RWPE2 (cell line): ENCODE measurements at regions not wholly inside any gene's neighbourhood (a gene's known extent, or its start where the extent isn't known, plus 50 kb on each side); places are given as distances from the start of the nearest gene placed in this dataset.

Experiments used
- ATAC-seq: fragments of 200-7000 bp; cut with Tn5 transposase; 3 replicates; pipeline ENCODE4 v1.9.1; 2021; ENCODE audit warnings: low read depth
- DNase-seq: peaks from one replicate; pipeline ENCODE4 v3.0.0-alpha.2; 2020; ENCODE audit warnings: low spot score
- H3K27ac ChIP-seq: fragments of 450-650 bp; 2 replicates; pipeline ENCODE4 v1.5.1; 2017; ENCODE audit warnings: mild to moderate bottlenecking; ENCODE audit not compliant: poor library complexity, severe bottlenecking
- H3K27me3 ChIP-seq: fragments of 250-450 bp; sonication (Bioruptor Pico); 2 replicates; pipeline ENCODE4 v1.5.1; 2021; ENCODE audit warnings: mild to moderate bottlenecking, moderate library complexity; ENCODE audit not compliant: insufficient read depth, poor library complexity, severe bottlenecking
- H3K36me3 ChIP-seq: fragments of 250-450 bp; sonication (Bioruptor Pico); 2 replicates; pipeline ENCODE4 v1.5.1; 2020; ENCODE audit warnings: low read depth, mild to moderate bottlenecking, moderate library complexity
- H3K4me1 ChIP-seq: fragments of 250-450 bp; sonication (Bioruptor Pico); 2 replicates; pipeline ENCODE4 v1.5.1; 2021; ENCODE audit warnings: mild to moderate bottlenecking, moderate library complexity; ENCODE audit not compliant: insufficient read depth, poor library complexity, severe bottlenecking
- H3K4me3 ChIP-seq: fragments of 250-450 bp; sonication (Bioruptor Pico); 2 replicates; pipeline ENCODE4 v1.5.1; 2021; ENCODE audit warnings: mild to moderate bottlenecking, moderate library complexity; ENCODE audit not compliant: severe bottlenecking
- H3K9me3 ChIP-seq: fragments of 250-450 bp; sonication (Bioruptor Pico); 2 replicates; pipeline ENCODE4 v1.5.1; 2021; ENCODE audit warnings: mild to moderate bottlenecking, moderate library complexity; ENCODE audit not compliant: severe bottlenecking
- CTCF ChIP-seq: fragments of 450-650 bp; IDR thresholded peaks from one replicate; pipeline ENCODE4 v1.5.1; 2017; ENCODE audit warnings: mild to moderate bottlenecking, moderate library complexity; ENCODE audit not compliant: poor library complexity, severe bottlenecking

GRCh38 chr18:44411262-44411905 is 269.3 kb upstream of the SETBP1 start:
- DNase-seq (no peak), ATAC-seq (no peak)
- Histone ChIP-seq H3K4me3 (no peak overlapping the region), H3K36me3 (no peaks in the 10 kb centered on the region), H3K4me1 (peaks cover 11% of the 10 kb centered on the region), H3K27ac (no peak overlapping the region), H3K9me3 (peaks cover 3% of the 10 kb centered on the region), H3K27me3 (no peaks in the 10 kb centered on the region)
- TF ChIP-seq CTCF, result no peak

GRCh38 chr18:44411976-44412375 is 268.7 kb upstream of the SETBP1 start:
- no peak for ATAC-seq
- DNase-seq, result no peak
- Histone ChIP-seq H3K27ac (no peak overlapping the region), H3K27me3 (no peaks in the 10 kb centered on the region), H3K4me3 (no peak overlapping the region), H3K4me1 (peaks cover 11% of the 10 kb centered on the region), H3K36me3 (no peaks in the 10 kb centered on the region), H3K9me3 (no peaks in the 10 kb centered on the region)
- TF ChIP-seq CTCF, result no peak

- no peak for DNase-seq
- no peaks in the 10 kb centered on the region for H3K4me1 ChIP-seq
Measured at GRCh38 chr18:44423814-44424644, 256.7 kb upstream of the SETBP1 start.

GRCh38 chr18:44424645-44425035 is 256.0 kb upstream of the SETBP1 start:
- Histone ChIP-seq H3K9me3 (no peaks in the 10 kb centered on the region), H3K27me3 (no peaks in the 10 kb centered on the region), H3K4me3 (no peak overlapping the region), H3K4me1 (no peaks in the 10 kb centered on the region), H3K27ac (no peak overlapping the region), H3K36me3 (no peaks in the 10 kb centered on the region)
- DNase-seq (no peak), ATAC-seq (no peak)
- no peak for TF ChIP-seq CTCF

More at GRCh38 chr18:44423814-44424644, 256.7 kb upstream of the SETBP1 start:
- TF ChIP-seq CTCF, result no peak
- Histone ChIP-seq H3K4me3 (no peak overlapping the region), H3K36me3 (no peaks in the 10 kb centered on the region), H3K9me3 (no peaks in the 10 kb centered on the region), H3K27ac (no peak overlapping the region), H3K27me3 (no peaks in the 10 kb centered on the region)
- no peak for ATAC-seq

GRCh38 chr18:44425161-44425560 is 255.5 kb upstream of the SETBP1 start:
- H3K9me3 ChIP-seq, result no peaks in the 10 kb centered on the region
- H3K36me3 ChIP-seq, result no peaks in the 10 kb centered on the region
- DNase-seq (no peak), ATAC-seq (no peak)
- no peaks in the 10 kb centered on the region for H3K27me3 ChIP-seq
- H3K4me1 ChIP-seq, result no peaks in the 10 kb centered on the region
- H3K27ac ChIP-seq, result no peak overlapping the region
- no peak for TF ChIP-seq CTCF
- no peak overlapping the region for H3K4me3 ChIP-seq
